ENCODE measurements at regions not wholly inside any gene's neighbourhood (a gene's known extent, or its start where the extent isn't known, plus 50 kb on each side); places are given as distances from the start of the nearest gene placed in this dataset.

DNA sequence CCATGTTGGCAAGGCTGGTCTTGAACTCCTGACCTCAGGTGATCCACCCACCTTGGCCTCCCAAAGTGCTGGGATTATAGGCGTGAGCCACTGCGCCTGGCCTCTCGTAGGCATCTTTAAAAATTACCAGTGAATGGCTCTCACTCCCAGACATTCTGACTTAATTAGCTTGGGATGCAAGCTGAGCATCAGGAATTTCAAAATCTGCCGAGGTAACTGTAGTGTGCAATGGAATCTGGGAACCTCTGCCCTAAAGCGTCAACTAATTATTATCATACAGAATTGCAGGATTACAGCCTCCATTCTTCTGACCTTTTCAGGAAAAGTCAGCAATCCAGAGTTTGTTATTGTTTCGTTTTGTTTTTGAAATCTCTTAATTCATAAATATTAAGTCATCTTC, 213.4 kb upstream of the DMAC1 start:
- no peak for DNase-seq
- H3K4me3 ChIP-seq = no peak overlapping the region
- no peaks in the 10 kb centered on the region for H3K27me3 ChIP-seq
- H3K4me1 ChIP-seq (replicated peaks in 1 of 2) = no peaks in the 10 kb centered on the region
- H3K9me3 ChIP-seq (replicated peaks in 1 of 3) = no peaks in the 10 kb centered on the region
- intact Hi-C loops (cut with DNase I) = no loop called here
- H3K36me3 ChIP-seq (replicated peaks in 1 of 2) = no peaks in the 10 kb centered on the region
- no peak overlapping the region for H3K27ac ChIP-seq
- no peak for TF ChIP-seq POLR2A (IDR thresholded peaks at IDR 0.05)
- TF ChIP-seq, protein P1, sequence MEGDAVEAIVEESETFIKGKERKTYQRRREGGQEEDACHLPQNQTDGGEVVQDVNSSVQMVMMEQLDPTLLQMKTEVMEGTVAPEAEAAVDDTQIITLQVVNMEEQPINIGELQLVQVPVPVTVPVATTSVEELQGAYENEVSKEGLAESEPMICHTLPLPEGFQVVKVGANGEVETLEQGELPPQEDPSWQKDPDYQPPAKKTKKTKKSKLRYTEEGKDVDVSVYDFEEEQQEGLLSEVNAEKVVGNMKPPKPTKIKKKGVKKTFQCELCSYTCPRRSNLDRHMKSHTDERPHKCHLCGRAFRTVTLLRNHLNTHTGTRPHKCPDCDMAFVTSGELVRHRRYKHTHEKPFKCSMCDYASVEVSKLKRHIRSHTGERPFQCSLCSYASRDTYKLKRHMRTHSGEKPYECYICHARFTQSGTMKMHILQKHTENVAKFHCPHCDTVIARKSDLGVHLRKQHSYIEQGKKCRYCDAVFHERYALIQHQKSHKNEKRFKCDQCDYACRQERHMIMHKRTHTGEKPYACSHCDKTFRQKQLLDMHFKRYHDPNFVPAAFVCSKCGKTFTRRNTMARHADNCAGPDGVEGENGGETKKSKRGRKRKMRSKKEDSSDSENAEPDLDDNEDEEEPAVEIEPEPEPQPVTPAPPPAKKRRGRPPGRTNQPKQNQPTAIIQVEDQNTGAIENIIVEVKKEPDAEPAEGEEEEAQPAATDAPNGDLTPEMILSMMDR (IDR thresholded peaks at IDR 0.05) = no peak
- whole genome bisulfite sequencing, 4 donors = 63 to 82% (median 64%) methylated on average over 3 to 6 of the region's 6 CpGs

DNA sequence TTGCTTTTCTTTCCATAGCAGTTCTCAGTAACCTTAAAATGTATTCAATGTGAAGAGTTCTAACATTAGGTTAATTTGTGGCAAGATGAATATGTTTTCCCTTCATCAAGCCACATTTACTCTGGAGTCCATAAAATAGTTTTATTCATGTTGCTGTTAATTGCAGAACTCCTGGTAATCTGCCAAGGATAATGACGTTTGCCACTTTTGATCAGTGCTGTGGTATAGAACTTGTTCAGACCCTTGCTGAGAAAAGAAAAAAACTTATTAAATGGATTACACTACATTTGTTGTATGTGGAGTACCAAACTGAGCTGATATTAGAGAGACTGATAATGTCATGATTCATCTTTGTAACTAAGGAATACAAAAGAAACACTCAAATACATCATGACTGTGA, 212.4 kb upstream of the DMAC1 start:
- no peak for TF ChIP-seq POLR2A (IDR thresholded peaks at IDR 0.05)
- TF ChIP-seq, protein P1 (IDR thresholded peaks at IDR 0.05) = no peak
- H3K4me1 ChIP-seq (replicated peaks in 1 of 2) = no peaks in the 10 kb centered on the region
- H3K27ac ChIP-seq = no peak overlapping the region
- no peak overlapping the region for H3K4me3 ChIP-seq
- H3K27me3 ChIP-seq = no peaks in the 10 kb centered on the region
- no peaks in the 10 kb centered on the region for H3K36me3 ChIP-seq (replicated peaks in 1 of 2)
- 12 to 29% (median 22%) methylated on average over 1 of the region's 1 CpG for WGBS, 4 donors
- no peak for DNase-seq
- intact Hi-C loops (cut with DNase I) = no loop called here
- no peaks in the 10 kb centered on the region for H3K9me3 ChIP-seq (replicated peaks in 1 of 3)

DNA sequence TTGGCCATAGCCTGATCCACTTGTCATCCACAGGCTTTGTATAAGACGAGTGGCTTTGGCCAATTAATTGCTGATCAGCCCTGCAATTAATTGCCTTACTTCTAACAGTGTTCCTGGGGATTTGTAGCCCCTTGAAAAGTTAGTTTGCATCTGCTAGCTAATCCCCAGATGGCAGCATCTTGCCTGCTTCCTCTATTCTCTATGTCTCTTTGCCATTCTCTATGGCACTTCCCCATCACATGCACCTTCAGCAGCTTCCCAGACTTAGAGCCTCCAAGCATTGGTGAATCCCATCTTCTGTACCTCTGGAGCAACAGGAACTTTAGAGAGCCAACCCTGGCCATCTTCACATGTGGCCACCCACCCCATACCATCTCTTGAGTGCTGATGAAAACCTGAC, 197.0 kb upstream of the DMAC1 start:
- Histone ChIP-seq H3K4me1 (replicated peaks in 1 of 2) (no peaks in the 10 kb centered on the region), H3K27ac (no peak overlapping the region), H3K27me3 (no peaks in the 10 kb centered on the region), H3K36me3 (replicated peaks in 1 of 2) (no peaks in the 10 kb centered on the region), H3K9me3 (replicated peaks in 1 of 3) (no peaks in the 10 kb centered on the region), H3K4me3 (no peak overlapping the region)
- intact Hi-C loops (cut with DNase I) = no loop called here
- DNase-seq = no peak
- WGBS, 4 donors = 47 to 70% (median 58%) methylated on average over 1 of the region's 1 CpG
- no peak for TF ChIP-seq POLR2A (IDR thresholded peaks at IDR 0.05)
- TF ChIP-seq, protein P1 (IDR thresholded peaks at IDR 0.05) = no peak

DNA sequence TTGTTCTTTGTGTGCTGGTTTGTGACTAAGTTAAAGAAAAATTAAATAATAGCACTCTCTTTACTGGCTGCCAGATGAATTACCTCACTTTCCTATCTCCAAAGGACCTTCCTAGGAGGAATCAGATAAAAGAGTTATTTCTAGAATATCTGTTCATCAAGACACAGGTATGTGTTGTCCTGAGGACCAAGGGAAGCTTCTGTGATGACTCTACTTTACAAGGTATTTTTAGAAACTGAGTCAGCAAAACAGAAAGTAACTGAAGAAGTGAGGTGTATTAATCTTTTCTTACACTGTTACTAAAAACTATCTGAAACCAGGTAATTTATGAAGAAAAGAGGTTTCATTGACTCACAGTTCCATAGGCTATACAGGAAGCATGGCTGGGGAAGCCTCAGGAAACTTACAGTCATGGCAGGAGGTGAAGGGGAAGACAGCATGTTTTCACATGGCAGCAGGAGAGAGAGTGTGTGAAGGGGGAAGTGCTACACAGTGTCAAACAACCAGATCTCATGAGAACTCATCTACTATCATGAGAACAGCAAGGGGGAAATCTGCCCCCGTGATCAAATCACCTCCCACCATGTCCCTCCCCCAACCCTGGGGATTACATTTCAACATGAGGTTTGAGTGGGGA, 189.2 kb upstream of the DMAC1 start:
- no peaks in the 10 kb centered on the region for H3K36me3 ChIP-seq (replicated peaks in 1 of 2)
- H3K27ac ChIP-seq = no peak overlapping the region
- intact Hi-C loops (cut with DNase I) = no loop called here
- H3K4me3 ChIP-seq = no peak overlapping the region
- H3K9me3 ChIP-seq (replicated peaks in 1 of 3) = no peaks in the 10 kb centered on the region
- WGBS, 4 donors = 64 to 86% (median 73%) methylated on average over 1 of the region's 1 CpG
- TF ChIP-seq POLR2A (IDR thresholded peaks at IDR 0.05) = no peak
- TF ChIP-seq, protein P1 (IDR thresholded peaks at IDR 0.05) = no peak
- DNase-seq = no peak
- H3K4me1 ChIP-seq (replicated peaks in 1 of 2) = no peaks in the 10 kb centered on the region
- no peaks in the 10 kb centered on the region for H3K27me3 ChIP-seq

Measured in adrenal gland (tissue), 9 donors.